HCEC 1CT (cell line): ENCODE measurements at regions not wholly inside any gene's neighbourhood (a gene's known extent, or its start where the extent isn't known, plus 50 kb on each side); places are given as distances from the start of the nearest gene placed in this dataset.
"Not testable (repeated sequence)": the region's sequence is repeated elsewhere in the genome, so short reads cannot be mapped to it uniquely, and the experiment has no call there.

ENCODE experiments used
- DNase-seq: peaks from one replicate; pipeline ENCODE4 v3.0.0-alpha.2; 2017

- no peak for DNase-seq
These were observed 62.1 kb upstream of the TEKT1 start for GRCh38 chr17:6893382-6894205.

GRCh38 chr17:6894206-6894528, 62.6 kb upstream of the TEKT1 start:
- no peak for DNase-seq

- DNase-seq, result no peak
These were observed 69.6 kb upstream of the TEKT1 start for GRCh38 chr17:6901086-6901485.

GRCh38 chr17:6903326-6903900, 71.9 kb upstream of the TEKT1 start:
- no peak for DNase-seq

- DNase-seq, result no peak
These were observed 77.3 kb upstream of the TEKT1 start for GRCh38 chr17:6908807-6909206.

GRCh38 chr17:6910987-6911603, 79.6 kb upstream of the TEKT1 start:
- peak; percentile 58 for DNase-seq

GRCh38 chr17:6912110-6913051, 80.9 kb upstream of the TEKT1 start:
- DNase-seq, result no peak

GRCh38 chr17:6913608-6914443, 82.0 kb upstream of the ALOX12 start:
- DNase-seq, result peak; percentile 30

GRCh38 chr17:6914711-6915110, 81.1 kb upstream of the ALOX12 start:
- no peak for DNase-seq

GRCh38 chr17:6915620-6916019, 80.2 kb upstream of the ALOX12 start:
- no peak for DNase-seq

- DNase-seq, result no peak
These were observed 76.7 kb upstream of the ALOX12 start for GRCh38 chr17:6919158-6919557.

GRCh38 chr17:6923385-6923784, 72.5 kb upstream of the ALOX12 start:
- no peak for DNase-seq

GRCh38 chr17:6924208-6924607, 71.6 kb upstream of the ALOX12 start:
- DNase-seq, result peak; percentile 13

- DNase-seq, result peak; percentile 5
These were observed 69.2 kb upstream of the ALOX12 start for GRCh38 chr17:6926667-6927066.

- DNase-seq, result peak; percentile 76
These were observed 68.3 kb upstream of the ALOX12 start for GRCh38 chr17:6927290-6928126.

- DNase-seq, result no peak
These were observed 67.7 kb upstream of the ALOX12 start for GRCh38 chr17:6928193-6928592.

- no peak for DNase-seq
These were observed 65.1 kb upstream of the ALOX12 start for GRCh38 chr17:6930749-6931148.

GRCh38 chr17:6934544-6934943, 61.3 kb upstream of the ALOX12 start:
- DNase-seq, result not testable (repeated sequence)

GRCh38 chr17:6936370-6937028, 59.4 kb upstream of the ALOX12 start:
- peak; percentile 31 for DNase-seq

- no peak for DNase-seq
These were observed 57.2 kb upstream of the ALOX12 start for GRCh38 chr17:6938637-6939036.

- peak; percentile 19 for DNase-seq
These were observed 55.6 kb upstream of the ALOX12 start for GRCh38 chr17:6940186-6940649.
